Activated CD4-positive, alpha-beta T cell treated with anti-CD3 and anti-CD28 coated beads, Interleukin-2, amount 10 ng/mL, durations not matched to agents 7 days and 5 days (primary cell): ENCODE measurements at regions not wholly inside any gene's neighbourhood (a gene's known extent, or its start where the extent isn't known, plus 50 kb on each side); places are given as distances from the start of the nearest gene placed in this dataset.

Experiments used
- CTCF ChIA-PET: fragments of 350-600 bp; sonication (Branson Sonifier 250); formaldehyde crosslinking; loops from one replicate; lab custom pipeline; 2021; ENCODE audit warnings: antibody characterized with exemption; lab: Charles Lee
- POLR2A ChIA-PET: fragments of 350-600 bp; sonication (Branson Sonifier 250); formaldehyde crosslinking; loops from one replicate; lab custom pipeline; 2021; ENCODE audit warnings: antibody characterized with exemption; lab: Charles Lee
- DNase-seq: peaks from one replicate; pipeline ENCODE4 v3.0.0-alpha.2; 2020
- H3K27ac Mint-ChIP-seq: one replicate; pipeline ENCODE4 v1.8.0; 2021; ENCODE audit warnings: mild to moderate bottlenecking, moderate library complexity, mixed read lengths
- H3K27me3 Mint-ChIP-seq: one replicate; pipeline ENCODE4 v1.8.0; 2021; ENCODE audit warnings: mixed read lengths
- H3K36me3 Mint-ChIP-seq: one replicate; pipeline ENCODE4 v1.8.0; 2021; ENCODE audit warnings: low read depth, mixed read lengths
- H3K4me1 Mint-ChIP-seq: one replicate; pipeline ENCODE4 v1.8.0; 2021; ENCODE audit warnings: mixed read lengths
- H3K4me3 Mint-ChIP-seq: one replicate; pipeline ENCODE4 v1.8.0; 2021; ENCODE audit warnings: mild to moderate bottlenecking, moderate library complexity, mixed read lengths
- H3K9me3 Mint-ChIP-seq: one replicate; pipeline ENCODE4 v1.8.0; 2021; ENCODE audit warnings: mixed read lengths

- Mint-ChIP-seq H3K9me3 (no peaks in the 10 kb centered on the region), H3K36me3 (no peaks in the 10 kb centered on the region), H3K4me1 (peaks cover 50% of the 10 kb centered on the region), H3K27ac (no peak overlapping the region), H3K27me3 (peaks cover 14% of the 10 kb centered on the region), H3K4me3 (no peak overlapping the region)
- no peak for DNase-seq
- ChIA-PET CTCF (interaction anchor here (1.4 kb wide), 1 partner anchor 37 kb away, joined by 4 read pairs; no protein-coding TSS in a partner anchor), POLR2A (no interaction called here)
Measured at GRCh38 chr20:17860301-17861197, 108.0 kb downstream of the SNX5 start.

GRCh38 chr20:17859616-17860232, 108.9 kb downstream of the SNX5 start:
- H3K36me3 Mint-ChIP-seq: no peaks in the 10 kb centered on the region
- H3K4me1 Mint-ChIP-seq: peaks cover 50% of the 10 kb centered on the region
- peak; percentile 46 for DNase-seq
- no peaks in the 10 kb centered on the region for H3K9me3 Mint-ChIP-seq
- H3K27ac Mint-ChIP-seq: peak overlapping the region; percentile 57
- H3K27me3 Mint-ChIP-seq: peaks cover 14% of the 10 kb centered on the region
- CTCF ChIA-PET: no interaction called here
- POLR2A ChIA-PET: no interaction called here
- H3K4me3 Mint-ChIP-seq: no peak overlapping the region

- Mint-ChIP-seq H3K27ac (peak overlapping the region; percentile 57), H3K4me3 (no peak overlapping the region), H3K9me3 (no peaks in the 10 kb centered on the region), H3K36me3 (no peaks in the 10 kb centered on the region), H3K4me1 (peaks cover 56% of the 10 kb centered on the region), H3K27me3 (peaks cover 14% of the 10 kb centered on the region)
- ChIA-PET POLR2A (no interaction called here), CTCF (no interaction called here)
- DNase-seq: no peak
Measured at GRCh38 chr20:17859002-17859615, 109.5 kb downstream of the SNX5 start.

- no peak overlapping the region for H3K4me3 Mint-ChIP-seq
- peaks cover 58% of the 10 kb centered on the region for H3K4me1 Mint-ChIP-seq
- ChIA-PET CTCF (no interaction called here), POLR2A (no interaction called here)
- peaks cover 16% of the 10 kb centered on the region for H3K27me3 Mint-ChIP-seq
- H3K36me3 Mint-ChIP-seq: no peaks in the 10 kb centered on the region
- H3K27ac Mint-ChIP-seq: no peak overlapping the region
- no peak for DNase-seq
- H3K9me3 Mint-ChIP-seq: no peaks in the 10 kb centered on the region
Measured at GRCh38 chr20:17858450-17859001, 110.1 kb downstream of the SNX5 start.

GRCh38 chr20:17857639-17858449, 110.8 kb downstream of the SNX5 start:
- Mint-ChIP-seq H3K9me3 (no peaks in the 10 kb centered on the region), H3K27me3 (peaks cover 16% of the 10 kb centered on the region), H3K4me3 (no peak overlapping the region), H3K36me3 (no peaks in the 10 kb centered on the region), H3K27ac (peak overlapping the region; percentile 32), H3K4me1 (peaks cover 59% of the 10 kb centered on the region)
- ChIA-PET POLR2A (no interaction called here), CTCF (interaction anchor here (0.7 to 1.3 kb wide), 3 partner anchors 16 to 351 kb away, joined by 3 to 4 read pairs (median 3); no protein-coding TSS in a partner anchor)
- no peak for DNase-seq

- H3K9me3 Mint-ChIP-seq: no peaks in the 10 kb centered on the region
- no peak for DNase-seq
- H3K4me1 Mint-ChIP-seq: peaks cover 59% of the 10 kb centered on the region
- CTCF ChIA-PET: interaction anchor here (0.7 to 1.5 kb wide), 6 partner anchors 9 to 402 kb away, joined by 3 to 5 read pairs (median 3); partner anchors contain the start of gene RRBP1
- H3K27ac Mint-ChIP-seq: peak overlapping the region; percentile 68
- no peaks in the 10 kb centered on the region for H3K36me3 Mint-ChIP-seq
- POLR2A ChIA-PET: no interaction called here
- peaks cover 9% of the 10 kb centered on the region for H3K27me3 Mint-ChIP-seq
- H3K4me3 Mint-ChIP-seq: peak overlapping the region; percentile 18
Measured at GRCh38 chr20:17856837-17857605, 111.6 kb downstream of the SNX5 start.

DNA sequence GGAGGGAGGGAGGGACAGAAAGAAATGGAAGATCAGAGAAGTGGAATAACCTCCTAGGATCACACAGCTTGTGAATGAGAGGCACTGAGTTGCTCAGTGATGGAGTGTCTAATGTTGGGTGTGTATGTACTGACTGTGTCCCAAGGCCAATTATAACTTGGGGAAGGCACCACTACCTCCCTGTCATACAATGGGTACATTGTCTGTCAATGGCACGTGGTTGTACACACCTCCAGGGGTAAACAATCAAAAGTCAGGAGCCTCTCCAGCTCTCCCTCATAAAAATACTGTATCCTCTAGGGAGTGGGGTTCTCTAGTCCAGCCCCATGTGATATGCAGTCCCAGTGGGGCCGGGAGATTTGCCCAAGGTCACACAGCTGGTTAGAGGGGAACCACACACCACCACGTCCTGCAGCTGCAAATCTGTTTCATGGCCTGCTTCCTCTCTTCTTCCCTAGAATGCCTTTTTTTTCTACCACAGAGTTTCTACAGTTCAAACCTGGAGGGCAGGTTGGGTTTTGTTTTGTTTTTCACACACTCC, 112.5 kb downstream of the SNX5 start:
- Mint-ChIP-seq H3K4me3 (no peak overlapping the region), H3K9me3 (no peaks in the 10 kb centered on the region), H3K4me1 (peaks cover 58% of the 10 kb centered on the region), H3K27me3 (peaks cover 4% of the 10 kb centered on the region), H3K36me3 (no peaks in the 10 kb centered on the region), H3K27ac (peak overlapping the region; percentile 78)
- ChIA-PET CTCF (interaction anchor here (0.8 to 1.5 kb wide), 4 partner anchors 8 to 174 kb away, joined by 3 to 5 read pairs (median 3); partner anchors contain the start of gene RRBP1), POLR2A (no interaction called here)
- DNase-seq: peak; percentile 71

DNA sequence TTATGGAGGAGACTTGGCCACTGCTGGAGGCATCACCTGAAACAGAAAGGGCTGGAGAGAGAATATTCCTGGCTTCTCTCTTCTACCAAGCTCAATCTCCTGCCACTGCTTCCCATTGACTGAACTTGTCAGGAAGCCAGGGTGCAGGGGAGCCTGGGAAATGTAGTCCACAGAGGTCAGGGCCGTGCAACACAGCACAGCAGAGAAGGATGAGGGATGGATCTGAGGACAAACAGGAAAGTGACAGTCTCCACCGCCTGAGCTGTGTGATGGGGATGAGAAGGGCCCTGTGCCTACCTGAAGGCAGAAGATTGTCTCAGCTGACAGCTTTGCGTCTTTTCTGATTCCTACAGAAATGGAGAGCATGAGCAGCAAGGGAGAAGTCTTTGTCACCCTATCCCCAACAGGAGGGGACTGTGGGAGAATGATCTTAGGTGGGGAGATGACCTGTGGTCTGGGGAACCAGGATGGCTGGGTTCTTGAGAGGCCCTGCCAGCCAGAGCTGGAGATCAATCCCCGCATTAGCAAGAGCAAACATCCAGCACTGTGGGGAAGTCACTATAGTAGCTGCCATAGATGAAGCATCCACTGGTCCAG, 114.2 kb downstream of the SNX5 start:
- Mint-ChIP-seq H3K27ac (no peak overlapping the region), H3K27me3 (peaks cover 2% of the 10 kb centered on the region), H3K4me3 (no peak overlapping the region), H3K4me1 (peaks cover 52% of the 10 kb centered on the region), H3K9me3 (peaks cover 2% of the 10 kb centered on the region), H3K36me3 (no peaks in the 10 kb centered on the region)
- ChIA-PET CTCF (interaction anchor here (1.0 to 1.4 kb wide), 4 partner anchors 12 to 238 kb away, joined by 3 to 4 read pairs (median 4); partner anchors contain the start of gene RRBP1), POLR2A (no interaction called here)
- no peak for DNase-seq

- no peak overlapping the region for H3K4me3 Mint-ChIP-seq
- peaks cover 4% of the 10 kb centered on the region for H3K9me3 Mint-ChIP-seq
- H3K4me1 Mint-ChIP-seq: peaks cover 51% of the 10 kb centered on the region
- ChIA-PET CTCF (no interaction called here), POLR2A (no interaction called here)
- no peak overlapping the region for H3K27ac Mint-ChIP-seq
- H3K36me3 Mint-ChIP-seq: peaks cover 1% of the 10 kb centered on the region
- peaks cover 2% of the 10 kb centered on the region for H3K27me3 Mint-ChIP-seq
- DNase-seq: no peak
Measured at GRCh38 chr20:17852323-17852722, 116.3 kb downstream of the SNX5 start.

DNA sequence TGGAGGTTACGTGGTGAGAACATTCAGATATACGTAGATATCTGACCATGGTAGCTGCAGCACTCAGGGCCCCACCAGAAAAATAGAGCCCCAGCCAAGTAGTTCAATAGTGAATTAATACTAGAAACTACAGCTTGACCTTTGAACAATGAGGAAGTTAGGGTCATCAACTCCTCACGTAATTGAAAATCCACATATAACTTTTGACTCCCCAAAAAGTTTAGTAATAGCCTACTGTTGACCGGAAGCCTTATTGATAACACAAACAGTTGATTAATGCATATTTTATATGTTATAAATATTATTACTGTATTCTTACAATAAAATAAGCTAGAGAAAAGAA, 117.9 kb downstream of the SNX5 start:
- peaks cover 2% of the 10 kb centered on the region for H3K27me3 Mint-ChIP-seq
- ChIA-PET CTCF (no interaction called here), POLR2A (no interaction called here)
- H3K27ac Mint-ChIP-seq: no peak overlapping the region
- H3K36me3 Mint-ChIP-seq: peaks cover 1% of the 10 kb centered on the region
- peaks cover 52% of the 10 kb centered on the region for H3K4me1 Mint-ChIP-seq
- no peak overlapping the region for H3K4me3 Mint-ChIP-seq
- DNase-seq: no peak
- peaks cover 4% of the 10 kb centered on the region for H3K9me3 Mint-ChIP-seq
